ENCODE measurements at regions not wholly inside any gene's neighbourhood (a gene's known extent, or its start where the extent isn't known, plus 50 kb on each side); places are given as distances from the start of the nearest gene placed in this dataset.

DNA sequence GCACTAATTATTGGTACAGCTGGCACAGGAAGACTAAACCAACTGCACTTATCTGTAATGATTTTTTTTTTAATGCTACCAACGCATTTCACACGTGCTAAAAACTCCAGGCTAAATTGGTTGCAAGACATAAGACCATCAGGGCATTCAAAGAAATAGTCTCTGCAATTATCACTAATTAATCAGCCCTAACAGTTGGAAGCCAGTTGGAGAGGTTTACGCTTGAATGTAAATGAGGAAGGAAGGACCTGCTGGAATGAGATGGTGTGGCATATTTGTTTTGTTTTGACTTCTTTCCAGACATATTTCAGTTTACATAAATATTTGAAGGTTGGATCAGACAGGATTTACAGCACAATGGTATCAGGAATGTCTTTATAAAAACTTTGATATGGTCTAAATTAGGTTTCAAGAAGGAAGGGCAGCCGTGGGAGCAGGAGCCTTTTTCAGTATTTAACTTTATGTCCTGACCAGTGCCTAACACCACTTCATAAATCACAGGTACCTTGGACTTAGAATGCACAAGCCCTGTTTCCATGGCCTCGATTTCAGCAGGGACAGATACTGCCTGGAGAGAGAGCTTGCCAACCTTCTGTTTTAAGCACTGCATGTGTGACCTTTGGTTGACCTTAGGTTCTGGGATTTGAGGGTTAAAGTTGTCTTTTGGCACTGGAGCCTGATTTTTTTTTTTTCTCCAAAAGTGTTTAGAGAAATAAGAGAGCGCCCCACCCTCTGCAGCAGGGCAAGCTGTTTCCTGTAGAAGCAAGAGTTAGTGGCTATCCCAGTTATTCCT, 199.8 kb upstream of the MAP3K1 start:
- TF ChIP-seq GATA3 (IDR thresholded peaks at IDR 0.05; ENCODE audit: low read depth, low read length) (no peak), GATA2 (IDR thresholded peaks at IDR 0.05; ENCODE audit: low read depth, low read length) (no peak)

GRCh38 chr5:56612759-56613158, 202.6 kb upstream of the MAP3K1 start:
- TF ChIP-seq GATA3 (IDR thresholded peaks at IDR 0.05; ENCODE audit: low read depth, low read length), result no peak

DNA sequence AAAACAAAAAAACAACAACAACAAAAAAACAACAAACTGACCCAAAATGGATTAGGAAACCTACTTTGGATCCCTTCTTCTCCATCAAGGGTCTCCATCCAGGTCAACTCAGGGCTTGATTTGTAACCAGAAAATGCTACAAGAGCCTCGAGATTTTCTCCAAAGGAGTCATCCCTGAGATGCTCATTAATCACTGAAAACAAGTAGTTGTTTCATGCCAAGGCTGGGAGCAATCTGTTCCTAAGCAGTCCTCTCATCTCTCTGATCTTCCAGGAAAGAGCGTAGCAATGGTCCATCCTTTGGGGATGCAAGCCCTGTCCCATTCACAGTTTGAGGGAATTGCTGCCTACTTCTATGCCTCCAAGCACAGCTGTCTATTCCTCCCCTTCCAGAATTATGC, 203.0 kb upstream of the MAP3K1 start:
- TF ChIP-seq GATA2 (IDR thresholded peaks at IDR 0.05; ENCODE audit: low read depth, low read length) (no peak), GATA3 (IDR thresholded peaks at IDR 0.05; ENCODE audit: low read depth, low read length) (no peak)

GRCh38 chr5:56610093-56610698, 205.2 kb upstream of the MAP3K1 start:
- TF ChIP-seq GATA3 (IDR thresholded peaks at IDR 0.05; ENCODE audit: low read depth, low read length) (no peak), GATA2 (IDR thresholded peaks at IDR 0.05; ENCODE audit: low read depth, low read length) (no peak)

- TF ChIP-seq GATA2 (IDR thresholded peaks at IDR 0.05; ENCODE audit: low read depth, low read length) (no peak), GATA3 (IDR thresholded peaks at IDR 0.05; ENCODE audit: low read depth, low read length) (no peak)
These were observed 207.0 kb upstream of the MAP3K1 start for GRCh38 chr5:56608217-56608925.

DNA sequence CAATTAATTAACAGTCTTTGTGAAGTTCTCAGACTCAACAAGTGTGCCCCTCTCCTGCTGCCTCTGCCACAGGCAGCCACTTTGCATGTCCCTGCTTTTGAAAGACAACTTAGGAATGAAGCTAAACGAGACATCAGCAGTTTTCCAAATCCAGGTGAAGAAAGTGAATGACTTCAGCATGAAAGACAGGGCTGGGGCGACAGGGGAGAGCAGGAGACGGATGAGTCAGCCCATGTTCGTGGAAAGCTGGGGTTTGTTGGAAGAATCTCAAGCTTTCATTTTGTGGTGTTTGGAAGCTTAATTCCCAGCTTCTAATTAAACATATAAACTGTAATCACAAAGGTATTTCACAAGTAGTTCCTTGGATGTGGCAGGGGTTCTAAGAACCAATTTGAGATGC, 207.8 kb upstream of the MAP3K1 start:
- no peak for TF ChIP-seq GATA3 (IDR thresholded peaks at IDR 0.05; ENCODE audit: low read depth, low read length)
- no peak for TF ChIP-seq GATA2 (IDR thresholded peaks at IDR 0.05; ENCODE audit: low read depth, low read length)

DNA sequence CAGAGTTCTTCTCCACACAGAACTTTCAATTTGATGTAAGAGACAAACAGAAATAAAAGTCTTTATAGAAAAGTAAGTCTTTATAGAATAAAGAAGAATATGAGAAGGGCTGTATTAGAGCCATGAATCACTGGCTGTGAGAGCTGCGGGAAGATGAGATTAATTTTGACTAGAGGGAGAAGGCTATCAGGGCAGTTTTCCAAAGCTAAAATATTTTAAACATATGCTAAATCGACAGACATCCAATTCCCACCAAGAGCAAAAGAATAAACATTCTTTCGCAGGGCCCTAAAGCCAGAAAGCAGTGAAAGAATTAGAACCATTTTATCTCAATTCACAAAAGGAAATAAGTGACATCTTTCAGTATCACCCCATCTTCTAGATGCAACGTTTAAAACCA, 208.3 kb upstream of the MAP3K1 start:
- TF ChIP-seq GATA2 (IDR thresholded peaks at IDR 0.05; ENCODE audit: low read depth, low read length) (no peak), GATA3 (IDR thresholded peaks at IDR 0.05; ENCODE audit: low read depth, low read length) (no peak)

- TF ChIP-seq GATA3 (IDR thresholded peaks at IDR 0.05; ENCODE audit: low read depth, low read length) (no peak), GATA2 (IDR thresholded peaks at IDR 0.05; ENCODE audit: low read depth, low read length) (no peak)
These were observed 209.2 kb upstream of the MAP3K1 start for GRCh38 chr5:56606192-56606591.

- no peak for TF ChIP-seq GATA3 (IDR thresholded peaks at IDR 0.05; ENCODE audit: low read depth, low read length)
- no peak for TF ChIP-seq GATA2 (IDR thresholded peaks at IDR 0.05; ENCODE audit: low read depth, low read length)
These were observed 210.1 kb upstream of the MAP3K1 start for GRCh38 chr5:56605231-56605630.

DNA sequence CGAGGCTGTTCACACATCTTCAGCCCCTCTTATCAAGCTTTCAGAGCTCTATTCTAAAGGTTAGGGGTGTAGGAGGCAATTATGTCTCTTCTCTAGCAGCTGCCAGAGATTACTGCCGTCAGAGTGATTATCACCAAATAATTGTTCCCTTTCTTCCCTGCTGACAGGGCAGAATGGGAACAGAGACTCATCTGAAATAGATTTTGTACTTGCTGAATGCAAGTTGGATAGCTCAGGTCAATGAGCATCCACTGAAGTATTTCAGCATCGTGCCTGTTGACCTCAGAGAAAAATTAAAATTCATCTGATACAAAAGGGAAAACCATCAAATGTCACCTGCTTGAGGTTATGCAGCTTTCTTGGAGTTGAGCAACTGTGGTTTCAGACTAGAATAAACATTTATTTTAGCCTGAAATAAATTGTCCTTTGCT, 213.7 kb upstream of the MAP3K1 start:
- no peak for TF ChIP-seq GATA2 (IDR thresholded peaks at IDR 0.05; ENCODE audit: low read depth, low read length)
- TF ChIP-seq GATA3 (IDR thresholded peaks at IDR 0.05; ENCODE audit: low read depth, low read length), result no peak

GRCh38 chr5:56598941-56599340, 216.4 kb upstream of the MAP3K1 start:
- TF ChIP-seq GATA3 (IDR thresholded peaks at IDR 0.05; ENCODE audit: low read depth, low read length), result no peak
- TF ChIP-seq GATA2 (IDR thresholded peaks at IDR 0.05; ENCODE audit: low read depth, low read length), result no peak

DNA sequence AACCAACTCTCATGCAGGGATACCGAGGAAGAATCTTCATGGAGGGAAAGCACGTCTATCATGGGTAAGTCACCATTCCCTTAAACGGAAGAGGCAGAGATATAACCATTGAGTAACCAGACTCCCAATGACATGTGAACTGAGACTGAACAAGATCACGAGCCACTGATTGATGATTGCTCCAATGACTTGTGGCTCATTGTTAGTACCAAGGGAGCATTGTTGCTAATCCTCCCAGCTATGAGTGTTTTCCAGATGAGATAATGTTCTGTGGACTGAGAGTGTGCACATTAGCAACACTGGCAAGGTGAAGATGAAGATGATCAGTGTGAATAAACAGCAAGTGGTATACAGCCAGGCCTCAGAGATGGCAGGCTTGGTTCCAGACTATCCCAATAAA, 219.2 kb upstream of the MAP3K1 start:
- TF ChIP-seq GATA2 (IDR thresholded peaks at IDR 0.05; ENCODE audit: low read depth, low read length), result no peak
- TF ChIP-seq GATA3 (IDR thresholded peaks at IDR 0.05; ENCODE audit: low read depth, low read length), result no peak

- no peak for TF ChIP-seq GATA2 (IDR thresholded peaks at IDR 0.05; ENCODE audit: low read depth, low read length)
- TF ChIP-seq GATA3 (IDR thresholded peaks at IDR 0.05; ENCODE audit: low read depth, low read length), result no peak
These were observed 219.8 kb upstream of the MAP3K1 start for GRCh38 chr5:56595566-56595965.

DNA sequence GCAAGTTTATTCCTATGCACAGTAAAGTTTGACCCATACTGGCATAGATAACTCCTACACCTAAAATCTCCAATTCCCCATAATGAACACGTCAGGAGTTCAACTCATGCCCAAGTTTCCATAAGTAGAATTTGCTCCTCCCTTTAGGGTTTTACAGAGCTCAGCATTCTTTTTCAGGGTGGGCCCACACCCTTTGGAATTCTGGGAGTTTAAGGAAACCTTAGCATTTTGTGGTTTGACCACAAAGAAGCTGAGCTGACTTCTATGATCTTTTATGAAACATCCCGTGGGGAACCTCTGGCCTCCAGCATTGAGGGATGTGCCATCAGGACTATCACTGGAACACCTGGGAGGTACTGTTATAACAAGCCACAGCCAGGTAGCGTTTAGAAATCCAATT, 220.6 kb upstream of the MAP3K1 start:
- TF ChIP-seq GATA3 (IDR thresholded peaks at IDR 0.05; ENCODE audit: low read depth, low read length), result no peak
- no peak for TF ChIP-seq GATA2 (IDR thresholded peaks at IDR 0.05; ENCODE audit: low read depth, low read length)

DNA sequence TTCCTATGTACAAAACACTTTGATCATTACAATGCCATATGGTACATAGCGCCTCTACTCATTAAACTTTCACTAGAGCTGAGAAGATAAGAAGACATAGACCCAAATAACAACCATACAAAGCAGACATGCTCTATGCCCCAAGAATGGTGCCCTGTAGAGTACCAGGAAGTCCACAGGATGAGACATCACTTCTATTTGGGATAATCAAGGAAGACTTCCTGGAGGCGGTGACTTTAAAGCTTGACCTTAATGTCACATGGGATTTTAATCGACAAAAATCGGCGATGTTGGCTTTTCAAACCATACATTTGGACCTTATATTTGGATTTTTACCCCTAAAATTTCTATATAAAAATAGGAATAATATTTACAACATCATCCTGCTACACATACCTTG, 224.3 kb upstream of the MAP3K1 start:
- no peak for TF ChIP-seq GATA3 (IDR thresholded peaks at IDR 0.05; ENCODE audit: low read depth, low read length)
- no peak for TF ChIP-seq GATA2 (IDR thresholded peaks at IDR 0.05; ENCODE audit: low read depth, low read length)

Data from SH-SY5Y (cell line).